Mammary epithelial cell (primary cell): ENCODE measurements at regions not wholly inside any gene's neighbourhood (a gene's known extent, or its start where the extent isn't known, plus 50 kb on each side); places are given as distances from the start of the nearest gene placed in this dataset.
"Not testable (repeated sequence)": the region's sequence is repeated elsewhere in the genome, so short reads cannot be mapped to it uniquely, and the experiment has no call there.

Source experiments
- EZH2 ChIP-seq: IDR thresholded peaks from 2 replicates; pipeline ENCODE4 v1.6.1; 2012; ENCODE audit warnings: low read length, inconsistent platforms, borderline replicate concordance
- TF ChIP-seq, protein P1 (sequence below), 2 donors: IDR thresholded peaks in 1 of 2; conservative IDR thresholded peaks in 1 of 2; 2 replicates each; pipeline ENCODE4 v1.5.1; 2011 to 2012; ENCODE audit warnings: inconsistent platforms in 2 of 2, low read length in 2 of 2, mild to moderate bottlenecking in 2 of 2, control low read depth in 1 of 2, low read depth in 1 of 2; ENCODE audit not compliant: insufficient read depth in 1 of 2; ENCODE audit errors: extremely low read depth in 1 of 2

- TF ChIP-seq, protein P1, sequence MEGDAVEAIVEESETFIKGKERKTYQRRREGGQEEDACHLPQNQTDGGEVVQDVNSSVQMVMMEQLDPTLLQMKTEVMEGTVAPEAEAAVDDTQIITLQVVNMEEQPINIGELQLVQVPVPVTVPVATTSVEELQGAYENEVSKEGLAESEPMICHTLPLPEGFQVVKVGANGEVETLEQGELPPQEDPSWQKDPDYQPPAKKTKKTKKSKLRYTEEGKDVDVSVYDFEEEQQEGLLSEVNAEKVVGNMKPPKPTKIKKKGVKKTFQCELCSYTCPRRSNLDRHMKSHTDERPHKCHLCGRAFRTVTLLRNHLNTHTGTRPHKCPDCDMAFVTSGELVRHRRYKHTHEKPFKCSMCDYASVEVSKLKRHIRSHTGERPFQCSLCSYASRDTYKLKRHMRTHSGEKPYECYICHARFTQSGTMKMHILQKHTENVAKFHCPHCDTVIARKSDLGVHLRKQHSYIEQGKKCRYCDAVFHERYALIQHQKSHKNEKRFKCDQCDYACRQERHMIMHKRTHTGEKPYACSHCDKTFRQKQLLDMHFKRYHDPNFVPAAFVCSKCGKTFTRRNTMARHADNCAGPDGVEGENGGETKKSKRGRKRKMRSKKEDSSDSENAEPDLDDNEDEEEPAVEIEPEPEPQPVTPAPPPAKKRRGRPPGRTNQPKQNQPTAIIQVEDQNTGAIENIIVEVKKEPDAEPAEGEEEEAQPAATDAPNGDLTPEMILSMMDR (conservative IDR thresholded peaks at IDR 0.05 in 1 of 2, IDR thresholded peaks at IDR 0.05 in 1 of 2; ENCODE audit: extremely low read depth in 1 of 2, insufficient read depth in 1 of 2, low read depth in 1 of 2, low read length in 2 of 2) = not testable (repeated sequence)
- TF ChIP-seq EZH2 = not testable (repeated sequence)
These were observed 1932.8 kb upstream of the DEFB115 start for GRCh38 chr20:29324516-29325303.
